ENCODE measurements at regions not wholly inside any gene's neighbourhood (a gene's known extent, or its start where the extent isn't known, plus 50 kb on each side); places are given as distances from the start of the nearest gene placed in this dataset.

- Histone ChIP-seq H3K9me2 (ENCODE audit: insufficient read depth, low read length) (no peaks in the 10 kb centered on the region), H3K27me3 (ENCODE audit: insufficient read depth, low read depth, low read length) (no peaks in the 10 kb centered on the region), H4K20me1 (ENCODE audit: insufficient read depth) (no peaks in the 10 kb centered on the region), H3K4me3 (ENCODE audit: low read length) (no peak overlapping the region), H3K9ac (ENCODE audit: low read length) (no peak overlapping the region), H3K79me2 (replicated peaks; ENCODE audit: insufficient read depth, low read length) (no peaks in the 10 kb centered on the region), H3K36me3 (ENCODE audit: insufficient read depth, low read length) (no peaks in the 10 kb centered on the region), H3F3A (ENCODE audit: insufficient read depth, low read length, poor library complexity, severe bottlenecking) (no peaks in the 10 kb centered on the region), H3K9me3 (ENCODE audit: low read length) (no peaks in the 10 kb centered on the region), H2AFZ (ENCODE audit: low read depth, low read length) (no peak overlapping the region), H3K4me2 (ENCODE audit: low read length) (no peak overlapping the region), H3K27ac (ENCODE audit: low read length) (no peak overlapping the region)
- TF ChIP-seq MXI1 (conservative IDR thresholded peaks at IDR 0.05; ENCODE audit: poor library complexity, severe bottlenecking) (no peak), REST (IDR thresholded peaks at IDR 0.05; ENCODE audit: borderline replicate concordance) (no peak), RAD21 (conservative IDR thresholded peaks at IDR 0.05) (no peak), CTCF (IDR thresholded peaks at IDR 0.05; ENCODE audit: poor library complexity, severe bottlenecking) (no peak), SMC3 (conservative IDR thresholded peaks at IDR 0.05; ENCODE audit: poor library complexity) (no peak), POLR2AphosphoS5 (IDR thresholded peaks at IDR 0.05) (no peak), EP300 (conservative IDR thresholded peaks at IDR 0.05; ENCODE audit: poor library complexity, severe bottlenecking) (no peak), EZH2 (IDR thresholded peaks at IDR 0.05; ENCODE audit: borderline replicate concordance, insufficient read depth, low read length, poor library complexity, severe bottlenecking) (no peak), TAF1 (IDR thresholded peaks at IDR 0.05; ENCODE audit: low read depth) (no peak)
Observed at GRCh38 chr5:142404046-142404477, 79.2 kb upstream of the SPRY4 start.

- Histone ChIP-seq H3K9ac (ENCODE audit: low read length) (no peak overlapping the region), H3K9me3 (ENCODE audit: low read length) (no peaks in the 10 kb centered on the region), H3K27ac (ENCODE audit: low read length) (no peak overlapping the region), H2AFZ (ENCODE audit: low read depth, low read length) (no peak overlapping the region), H3F3A (ENCODE audit: insufficient read depth, low read length, poor library complexity, severe bottlenecking) (no peaks in the 10 kb centered on the region), H3K79me2 (replicated peaks; ENCODE audit: insufficient read depth, low read length) (no peaks in the 10 kb centered on the region), H3K4me3 (ENCODE audit: low read length) (no peak overlapping the region), H3K4me2 (ENCODE audit: low read length) (no peak overlapping the region), H4K20me1 (ENCODE audit: insufficient read depth) (no peaks in the 10 kb centered on the region), H3K9me2 (ENCODE audit: insufficient read depth, low read length) (no peaks in the 10 kb centered on the region), H3K36me3 (ENCODE audit: insufficient read depth, low read length) (no peaks in the 10 kb centered on the region), H3K27me3 (ENCODE audit: insufficient read depth, low read depth, low read length) (no peaks in the 10 kb centered on the region)
- TF ChIP-seq EZH2 (IDR thresholded peaks at IDR 0.05; ENCODE audit: borderline replicate concordance, insufficient read depth, low read length, poor library complexity, severe bottlenecking) (no peak), MXI1 (conservative IDR thresholded peaks at IDR 0.05; ENCODE audit: poor library complexity, severe bottlenecking) (no peak), CTCF (IDR thresholded peaks at IDR 0.05; ENCODE audit: poor library complexity, severe bottlenecking) (no peak), TAF1 (IDR thresholded peaks at IDR 0.05; ENCODE audit: low read depth) (no peak), SMC3 (conservative IDR thresholded peaks at IDR 0.05; ENCODE audit: poor library complexity) (no peak), RAD21 (conservative IDR thresholded peaks at IDR 0.05) (no peak), REST (IDR thresholded peaks at IDR 0.05; ENCODE audit: borderline replicate concordance) (no peak), EP300 (conservative IDR thresholded peaks at IDR 0.05; ENCODE audit: poor library complexity, severe bottlenecking) (no peak), POLR2AphosphoS5 (IDR thresholded peaks at IDR 0.05) (no peak)
Observed at GRCh38 chr5:142403583-142403982, 78.8 kb upstream of the SPRY4 start.

All from neural cell (in vitro differentiated cells).